HG03354 (cell line): ENCODE measurements at regions not wholly inside any gene's neighbourhood (a gene's known extent, or its start where the extent isn't known, plus 50 kb on each side); places are given as distances from the start of the nearest gene placed in this dataset.
"Not testable (repeated sequence)": the region's sequence is repeated elsewhere in the genome, so short reads cannot be mapped to it uniquely, and the experiment has no call there.

Experiments used
- ATAC-seq: cut with Tn5 transposase; IDR thresholded peaks from one replicate; pipeline ENCODE4 v1.9.1; 2021; ENCODE audit warnings: mild to moderate bottlenecking; ENCODE audit not compliant: unreplicated experiment, poor library complexity, severe bottlenecking

DNA sequence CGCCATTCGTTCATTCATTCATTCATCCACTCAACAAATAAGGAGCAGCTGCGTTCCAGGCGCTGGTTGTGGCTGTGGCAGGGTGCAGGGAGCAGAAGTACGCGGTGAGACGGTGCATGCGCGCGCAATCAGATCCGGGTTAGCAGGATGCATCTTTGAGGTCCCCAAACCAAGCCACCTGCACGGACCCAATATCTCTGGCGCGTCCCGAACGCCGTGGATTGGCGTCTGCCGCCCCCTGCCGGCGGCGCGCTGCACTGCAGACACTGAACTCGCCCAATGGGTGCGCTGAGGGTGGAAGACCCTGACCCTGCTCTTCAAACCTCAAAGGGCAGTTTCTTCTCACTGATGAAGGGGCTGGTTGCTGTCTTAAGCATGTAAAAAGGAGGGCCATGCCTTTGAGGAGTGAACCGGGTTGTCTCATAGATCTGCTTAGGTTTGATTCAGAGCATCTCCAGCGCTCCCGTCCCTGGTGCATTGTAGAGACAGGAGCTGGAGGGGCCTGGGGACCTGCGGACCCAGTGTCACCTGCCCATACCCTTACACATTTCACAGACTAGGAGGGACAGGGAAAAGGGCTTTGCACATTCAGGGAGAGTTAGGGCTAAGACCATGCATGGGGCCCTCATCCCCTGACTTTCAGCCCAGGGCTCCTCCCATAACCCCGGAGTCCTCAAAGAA, 102.5 kb downstream of the RAMP3 start:
- ATAC-seq: peak; percentile 83

DNA sequence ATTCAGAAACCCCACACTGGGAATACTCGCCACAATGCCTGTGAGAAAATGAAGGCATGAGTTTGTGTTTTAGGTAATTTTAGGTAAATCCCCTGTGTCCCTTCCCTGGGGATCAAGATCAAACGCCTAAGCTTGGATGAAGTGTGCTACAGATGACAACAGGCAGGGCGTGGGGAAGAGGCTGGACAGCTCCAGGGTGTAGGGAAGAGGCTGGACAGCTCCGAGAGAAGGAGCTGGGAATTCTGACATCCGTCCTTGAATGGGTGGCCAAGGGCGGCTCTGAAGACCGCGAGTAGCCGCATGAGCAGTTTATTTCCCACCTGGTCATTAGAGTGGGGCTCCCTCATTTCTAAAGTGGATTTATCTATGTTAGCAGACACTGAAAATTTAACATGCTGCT, 109.7 kb downstream of the RAMP3 start:
- ATAC-seq: no peak

DNA sequence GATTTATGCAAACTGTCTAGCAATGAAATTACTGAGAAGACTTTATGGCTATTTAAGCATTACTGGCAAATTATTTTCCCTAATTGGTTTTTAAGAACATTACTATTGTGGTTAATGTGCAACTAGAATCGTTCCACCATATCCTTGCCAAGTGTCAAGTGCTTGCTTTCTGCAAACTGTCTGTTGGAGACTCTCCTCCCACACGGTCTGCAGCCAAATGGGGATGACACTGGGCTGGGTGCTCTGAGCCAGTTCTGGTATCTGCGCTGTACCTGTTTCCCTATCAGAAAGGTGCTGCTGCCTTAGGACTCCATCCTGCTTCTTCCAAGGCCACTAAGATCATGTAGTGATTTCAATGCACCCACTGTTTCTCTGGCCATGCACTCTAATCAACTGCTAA, 110.4 kb downstream of the RAMP3 start:
- ATAC-seq: no peak

DNA sequence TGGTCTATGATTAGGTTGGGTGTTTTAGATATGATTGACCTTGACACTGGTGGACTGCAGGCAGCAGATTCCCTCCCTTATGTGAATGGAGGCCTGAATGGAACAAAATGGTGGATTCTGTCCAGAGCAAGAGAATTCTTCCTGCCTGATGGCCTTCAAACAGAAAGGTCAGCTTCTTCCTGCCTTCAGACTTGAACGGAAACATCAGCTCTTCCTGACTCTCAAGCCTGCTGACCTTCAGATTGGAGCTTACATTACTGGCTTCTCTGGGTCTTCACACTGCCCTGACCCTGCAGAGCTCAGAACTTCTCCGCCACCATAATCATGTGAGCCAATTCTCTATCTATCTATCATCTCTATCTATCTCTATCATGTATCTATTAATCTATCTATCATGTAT, 111.6 kb downstream of the RAMP3 start:
- ATAC-seq: no peak

DNA sequence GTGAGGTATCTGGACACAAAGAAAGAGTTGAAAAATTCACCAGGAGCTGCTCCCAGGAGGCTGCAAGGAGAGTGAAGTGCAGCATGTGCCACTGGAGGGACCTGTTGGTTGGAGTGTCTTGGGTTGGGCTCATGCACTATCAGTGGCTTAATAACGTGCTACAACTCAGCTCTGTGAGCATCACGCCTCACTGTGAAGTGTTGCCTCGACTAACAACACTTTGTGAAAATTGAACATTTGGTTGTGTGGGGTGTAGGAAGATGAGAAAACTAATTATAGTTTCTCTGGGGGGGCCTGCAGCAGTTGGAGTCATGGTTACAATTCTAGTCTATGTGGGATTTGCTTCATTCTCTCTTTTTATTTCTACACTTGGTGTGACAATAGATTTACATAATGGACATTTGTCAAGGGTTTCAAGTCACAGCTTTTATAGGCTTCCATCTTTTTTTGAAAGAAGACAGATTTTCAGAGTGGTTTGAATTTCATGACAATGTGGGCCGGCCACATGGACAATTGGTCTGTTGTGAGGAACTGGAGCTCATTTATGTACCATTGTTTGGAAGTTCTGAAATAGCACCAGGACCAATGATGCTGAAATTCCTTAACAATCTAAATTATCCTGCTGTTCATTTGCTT, 121.3 kb downstream of the RAMP3 start:
- no peak for ATAC-seq

DNA sequence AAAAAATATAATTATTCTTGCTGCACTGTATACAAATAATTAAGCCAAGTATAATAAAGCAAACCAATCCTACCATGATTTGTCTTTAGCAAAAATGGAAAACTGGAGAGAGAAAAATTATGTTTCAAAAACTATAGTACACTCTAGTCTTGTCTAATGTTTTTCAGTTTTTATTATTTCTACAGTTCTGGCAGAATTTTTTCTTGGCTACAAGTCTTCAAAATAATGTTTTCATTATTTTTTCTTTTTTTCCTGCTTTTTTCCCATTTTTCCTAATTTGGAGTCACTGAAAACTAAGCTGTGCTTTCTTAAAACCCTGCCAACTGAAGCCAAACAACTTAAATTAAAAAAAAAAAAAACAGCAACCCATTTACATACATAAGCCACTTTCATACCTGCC, 132.0 kb downstream of the RAMP3 start:
- not testable (repeated sequence) for ATAC-seq

DNA sequence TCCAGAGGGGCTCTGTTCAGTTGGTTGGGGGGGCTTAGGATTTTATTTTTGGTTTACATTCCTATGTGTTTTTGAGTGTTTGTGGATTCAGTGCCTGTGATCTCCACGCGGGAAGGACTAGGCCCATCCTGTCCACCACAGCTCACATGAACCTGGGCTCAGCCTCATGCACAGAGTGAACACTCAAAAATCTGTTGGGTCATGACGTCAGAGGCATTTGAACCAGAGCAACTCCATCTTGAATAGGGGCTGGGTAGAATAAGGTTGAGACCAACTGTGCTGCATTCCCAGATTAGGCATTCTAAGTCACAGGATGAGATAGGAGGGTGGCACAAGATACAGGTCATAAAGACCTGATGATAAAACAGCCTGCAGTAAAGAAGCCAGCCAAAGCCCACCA, 133.3 kb downstream of the RAMP3 start:
- ATAC-seq: no peak

DNA sequence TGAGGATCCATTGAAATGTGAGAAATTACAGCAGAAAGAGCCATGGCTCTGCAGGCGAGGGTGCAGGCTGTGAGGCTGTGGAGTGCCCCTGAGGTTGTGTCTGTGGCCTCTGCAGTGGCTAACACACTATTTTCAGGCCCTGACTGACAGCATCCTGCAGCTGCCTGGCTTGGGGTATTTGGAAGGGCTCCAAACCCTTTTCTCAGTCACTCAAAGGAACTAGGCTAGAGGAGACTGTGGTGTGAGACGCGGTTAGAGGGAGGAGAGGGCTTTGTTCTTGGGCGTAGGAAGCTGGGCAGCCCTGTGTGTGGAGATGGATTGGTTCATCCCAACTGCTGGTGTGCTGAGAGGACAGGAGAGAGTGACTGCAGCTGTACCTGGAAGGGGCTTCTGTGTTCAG, 134.9 kb downstream of the RAMP3 start:
- no peak for ATAC-seq

DNA sequence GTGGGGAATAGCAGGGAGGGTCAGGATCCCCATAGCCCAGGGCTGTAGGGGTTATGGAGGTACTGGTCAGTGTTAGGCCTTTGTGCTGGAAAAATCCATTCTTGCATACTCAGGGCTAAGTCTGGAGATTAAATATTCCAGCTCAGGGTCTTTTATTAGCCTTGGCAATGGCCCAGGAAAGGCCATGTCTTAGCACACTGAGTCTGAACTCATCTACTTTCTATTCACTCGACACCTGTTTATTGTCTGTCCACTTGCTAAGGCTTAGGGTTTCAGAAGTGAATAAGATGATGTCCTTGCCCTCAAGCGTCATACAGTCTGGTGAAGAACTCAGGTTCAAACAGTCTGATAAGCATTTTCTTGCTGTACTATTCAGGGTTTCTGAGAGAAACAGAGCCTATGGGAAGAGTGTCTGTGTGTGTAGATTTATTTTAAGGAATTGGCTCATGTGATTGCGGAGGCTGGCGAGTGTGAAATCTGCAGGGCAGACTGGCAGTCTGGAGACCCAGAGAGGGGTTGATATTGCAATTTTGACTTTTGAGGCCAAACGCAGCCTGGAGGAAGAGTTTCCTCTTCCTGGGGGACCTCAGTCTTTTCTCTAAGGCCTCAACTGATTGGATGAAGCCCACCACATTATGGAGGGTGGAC, 135.8 kb downstream of the RAMP3 start:
- no peak for ATAC-seq

DNA sequence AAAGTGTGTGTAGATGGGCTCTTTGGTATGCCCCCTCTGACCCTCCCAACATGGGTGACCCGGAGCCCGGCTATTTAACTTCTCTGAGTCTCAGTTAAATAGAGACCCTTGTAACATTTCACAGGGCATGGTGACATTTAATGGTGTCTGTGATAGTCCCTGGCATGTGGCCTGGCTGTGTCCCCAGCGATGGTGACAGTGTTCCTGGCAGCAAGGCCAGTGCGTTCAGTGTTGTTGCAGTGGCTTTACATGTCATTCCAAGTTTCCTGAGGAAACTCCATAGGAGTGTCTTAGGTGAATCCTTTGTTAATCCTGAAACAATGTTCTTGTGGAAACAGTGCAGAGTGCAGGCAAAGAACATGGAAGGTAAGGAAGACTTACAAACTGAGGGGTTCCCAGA, 137.0 kb downstream of the RAMP3 start:
- ATAC-seq: no peak

DNA sequence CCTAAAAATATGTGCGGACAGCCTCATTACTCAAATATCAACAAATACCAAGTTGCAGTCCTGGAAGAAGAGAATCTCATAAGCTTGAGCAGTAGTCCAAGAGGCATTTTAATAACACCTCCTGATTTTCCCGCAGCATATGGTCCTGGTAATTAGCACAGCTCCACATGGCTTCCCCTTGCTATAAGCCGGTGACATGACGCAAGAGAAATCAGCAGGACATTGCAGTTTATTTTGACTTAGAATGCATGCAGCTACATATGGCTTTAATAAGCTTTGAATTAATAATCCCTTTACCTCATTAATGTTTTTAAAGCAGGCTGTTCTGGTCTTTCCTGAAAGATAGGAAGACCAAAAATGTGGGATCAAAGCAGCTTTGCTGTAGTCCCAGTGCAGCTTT, 137.6 kb downstream of the RAMP3 start:
- ATAC-seq: no peak

DNA sequence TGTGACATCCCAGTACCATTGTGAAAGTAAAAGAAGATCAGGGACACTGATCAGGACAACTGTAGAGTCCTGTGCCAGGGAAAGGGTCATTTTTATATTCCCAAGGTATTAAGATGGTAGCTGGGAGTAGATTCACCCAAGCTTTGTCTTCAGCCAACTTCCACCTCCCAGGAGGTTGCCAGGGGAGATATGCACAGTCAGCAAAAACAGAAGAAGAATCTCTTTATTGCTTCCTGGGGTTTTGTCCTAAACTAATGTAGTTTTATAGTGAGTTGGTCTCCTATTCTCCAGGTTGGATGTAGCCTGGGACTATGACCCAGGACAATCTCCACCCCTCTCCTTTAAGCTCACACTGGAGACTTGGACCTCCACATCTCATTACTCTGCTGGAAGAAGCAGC, 139.2 kb downstream of the RAMP3 start:
- ATAC-seq: no peak

DNA sequence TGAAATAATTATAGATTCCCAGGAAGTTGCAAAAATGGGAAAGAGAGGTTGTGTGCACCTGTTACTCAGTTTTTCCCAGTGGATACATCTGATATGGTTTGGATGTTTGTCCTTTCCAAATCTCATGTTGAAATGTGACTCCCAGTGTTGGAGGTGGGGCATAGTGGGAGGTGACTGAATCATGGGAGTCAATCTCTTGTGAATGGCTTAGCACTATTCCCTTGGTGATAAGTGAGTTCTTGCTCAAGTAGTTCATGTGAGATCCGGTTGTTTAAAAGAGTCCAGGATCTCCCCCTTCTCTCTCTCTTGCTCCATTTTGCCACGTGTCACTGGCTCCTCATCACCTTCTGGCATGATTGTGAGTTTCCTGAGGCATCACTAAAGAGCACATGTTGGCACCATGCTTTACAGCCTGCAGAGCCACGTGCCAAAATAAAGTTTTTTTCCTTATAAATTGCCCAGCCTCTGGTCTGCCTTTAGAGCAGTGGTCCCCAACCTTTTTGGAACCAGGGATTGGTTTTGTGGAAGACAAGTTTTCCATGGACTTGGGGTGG, 149.2 kb downstream of the RAMP3 start:
- ATAC-seq: no peak

DNA sequence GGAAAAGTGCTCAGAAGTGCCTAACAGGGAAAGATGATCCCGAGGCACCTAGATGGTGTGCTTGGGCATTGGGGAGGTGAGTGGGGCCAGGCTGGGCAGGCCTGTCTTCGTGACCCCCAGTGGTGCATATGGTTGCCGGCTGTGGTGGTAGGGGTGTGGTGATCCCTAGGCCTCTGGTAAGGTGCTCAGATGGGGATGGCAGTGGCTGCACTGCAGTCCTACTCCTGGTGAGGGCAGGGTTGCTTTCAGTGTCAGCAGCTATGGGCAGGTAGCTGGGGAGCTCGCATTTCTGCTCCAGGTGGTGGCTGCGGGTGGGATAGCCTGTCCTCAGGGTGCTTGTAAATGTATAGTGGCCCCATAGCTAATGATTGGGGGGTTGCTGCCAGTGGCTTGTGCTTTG, 154.0 kb downstream of the RAMP3 start:
- ATAC-seq: no peak

DNA sequence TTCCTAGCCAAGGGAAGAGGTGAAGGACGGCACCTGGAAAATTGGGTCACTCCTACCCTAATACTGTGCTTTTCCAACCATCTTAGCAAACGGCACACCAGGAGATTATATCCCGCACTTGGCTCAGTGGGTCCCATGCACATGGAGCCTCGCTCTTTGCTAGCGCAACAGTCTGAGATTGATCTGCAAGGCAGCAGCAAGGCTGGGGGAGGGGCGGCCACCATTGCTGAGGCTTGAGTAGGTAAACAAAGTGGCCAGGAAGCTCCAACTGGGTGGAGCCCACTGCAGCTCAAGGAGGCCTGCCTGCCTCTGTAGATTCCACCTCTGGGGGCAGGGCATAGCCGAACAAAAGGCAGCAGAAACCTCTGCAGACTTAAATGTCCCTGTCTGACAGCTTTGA, 157.9 kb downstream of the RAMP3 start:
- ATAC-seq: not testable (repeated sequence)

DNA sequence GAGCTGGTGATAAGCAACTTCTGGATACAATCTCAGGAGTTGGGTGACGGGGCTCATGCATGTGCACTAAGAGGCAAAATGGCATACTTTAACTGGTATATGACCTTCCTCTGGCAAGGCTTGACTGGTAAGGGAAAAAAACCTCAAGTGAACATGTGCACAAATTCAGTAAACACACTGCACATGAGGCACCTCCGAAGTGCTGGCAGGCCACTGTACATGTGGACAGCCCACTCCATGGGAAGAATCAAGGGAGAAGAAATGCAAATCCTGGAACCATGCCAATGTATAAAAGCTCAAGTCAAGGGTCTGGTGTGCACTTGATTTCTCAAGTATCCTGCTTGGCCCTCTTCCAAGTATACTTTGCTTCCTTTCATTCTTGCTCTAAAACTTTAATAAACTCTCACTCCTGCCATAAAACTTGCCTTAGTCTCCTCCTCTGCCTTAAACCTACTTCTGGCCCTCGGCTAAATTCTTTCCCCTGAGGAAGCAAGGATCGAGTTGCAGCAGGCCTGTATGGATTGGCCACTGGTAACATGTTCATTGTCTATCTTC, 167.2 kb downstream of the RAMP3 start:
- ATAC-seq: no peak

DNA sequence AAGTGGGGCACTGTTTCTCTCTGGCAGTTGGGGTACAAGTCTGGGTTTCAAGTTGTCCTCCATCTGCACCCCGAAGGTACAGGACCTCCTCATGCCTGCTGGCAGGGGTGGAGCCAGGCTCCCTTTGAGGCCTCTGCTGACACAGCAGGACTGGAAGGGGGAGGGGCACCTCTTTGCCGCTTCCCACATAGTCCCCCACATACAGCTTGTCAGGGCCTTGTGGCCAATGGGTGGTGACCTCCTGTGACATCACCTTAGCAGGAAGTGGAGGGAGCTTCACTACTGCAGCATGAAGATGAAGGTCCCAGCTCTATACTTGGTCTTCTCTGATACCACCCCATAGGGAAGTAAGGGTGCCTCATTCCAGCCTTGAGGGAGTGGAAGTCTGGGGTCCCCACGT, 167.8 kb downstream of the RAMP3 start:
- no peak for ATAC-seq

DNA sequence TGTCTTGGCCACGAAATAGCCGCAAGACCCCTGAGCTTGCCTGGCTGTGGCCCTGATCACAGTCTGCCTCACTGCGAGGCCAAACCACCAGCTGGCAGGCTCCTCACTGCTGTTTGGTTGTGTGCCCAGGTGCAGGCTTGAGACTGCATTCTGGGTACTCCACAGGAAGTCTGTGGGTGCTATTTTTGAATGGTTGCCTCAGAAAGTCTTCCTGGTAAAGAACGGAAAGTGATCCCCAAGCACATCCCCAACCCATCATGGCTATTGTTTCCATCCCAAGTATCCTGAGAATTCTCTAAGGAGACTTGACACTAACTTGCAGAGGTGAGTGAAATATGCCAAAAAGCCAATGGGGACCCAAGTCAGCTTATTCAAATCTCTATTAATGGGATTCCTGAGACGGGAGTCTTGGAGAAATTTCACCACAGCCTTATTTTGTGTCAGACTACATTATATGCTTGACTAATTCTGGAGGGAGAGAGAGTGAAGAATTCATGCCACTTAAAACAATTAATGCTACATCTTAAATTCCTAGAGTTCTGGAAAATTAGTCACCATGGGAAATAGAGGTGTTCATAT, 170.9 kb downstream of the RAMP3 start:
- no peak for ATAC-seq

DNA sequence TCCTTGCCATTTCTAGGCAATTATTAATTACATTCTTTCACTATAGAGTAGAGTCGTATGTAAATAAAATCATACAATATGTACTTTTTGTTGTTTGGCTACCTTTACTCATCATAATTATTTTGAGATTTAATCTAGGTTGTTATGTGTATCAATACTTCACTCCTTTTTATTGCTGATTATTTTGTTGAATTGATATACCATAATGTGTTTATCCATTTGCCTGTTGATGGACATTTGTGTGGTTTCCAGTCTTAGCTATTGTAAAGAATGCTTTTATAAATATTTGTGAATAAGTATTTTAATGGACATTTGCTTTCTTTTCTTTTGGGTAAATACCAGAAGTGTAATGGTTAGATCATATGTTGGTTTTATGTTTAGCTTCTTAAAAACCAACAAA, 174.0 kb downstream of the RAMP3 start:
- no peak for ATAC-seq

DNA sequence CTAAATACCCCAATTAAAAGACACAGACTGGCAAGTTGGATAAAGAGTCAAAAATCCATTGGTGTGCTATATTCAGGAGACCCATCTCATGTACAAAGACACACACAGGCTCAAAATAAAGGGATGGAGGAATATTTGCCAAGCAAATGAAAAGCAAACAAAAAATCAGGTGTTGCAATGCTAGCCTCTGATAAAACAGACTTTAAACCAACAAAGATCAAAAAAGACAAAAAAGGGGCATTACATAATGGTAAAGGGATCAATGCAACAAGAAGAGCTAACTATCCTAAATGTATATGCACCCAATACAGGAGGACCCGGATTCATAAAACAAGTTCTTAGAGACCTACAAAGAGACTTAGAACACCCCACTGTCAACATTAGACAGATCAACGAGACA, 177.4 kb downstream of the RAMP3 start:
- not testable (repeated sequence) for ATAC-seq
